ENCODE measurements at regions not wholly inside any gene's neighbourhood (a gene's known extent, or its start where the extent isn't known, plus 50 kb on each side); places are given as distances from the start of the nearest gene placed in this dataset.

- no peak for ATAC-seq
- no peak for TF ChIP-seq SNAI2 (CRISPR knock-in tag; IDR thresholded peaks at IDR 0.05)
- TF ChIP-seq ZNF565 (CRISPR knock-in tag; conservative IDR thresholded peaks at IDR 0.05; ENCODE audit: low read depth), result no peak
- TF ChIP-seq ARNTL (CRISPR knock-in tag; IDR thresholded peaks at IDR 0.05; ENCODE audit: borderline replicate concordance, low read depth), result no peak
- TF ChIP-seq OSR1 (CRISPR knock-in tag; IDR thresholded peaks at IDR 0.05), result no peak
- no peak for TF ChIP-seq CSDC2 (CRISPR knock-in tag; IDR thresholded peaks at IDR 0.05)
- no peak for TF ChIP-seq CSRNP3 (CRISPR knock-in tag; IDR thresholded peaks at IDR 0.05)
- TF ChIP-seq ZNF8 (CRISPR knock-in tag; IDR thresholded peaks at IDR 0.05), result no peak
- no peak for TF ChIP-seq ZFP30 (CRISPR knock-in tag; IDR thresholded peaks at IDR 0.05)
Measured at GRCh38 chr5:67976891-67977601, 238.5 kb upstream of the PIK3R1 start.

GRCh38 chr5:67976181-67976580 lies 239.4 kb upstream of the PIK3R1 start:
- TF ChIP-seq TSHZ2 (CRISPR knock-in tag; IDR thresholded peaks at IDR 0.05), result no peak
- TF ChIP-seq TOX (CRISPR knock-in tag; IDR thresholded peaks at IDR 0.05; ENCODE audit: borderline replicate concordance), result no peak
- no peak for TF ChIP-seq ISL1 (CRISPR knock-in tag; IDR thresholded peaks at IDR 0.05)
- no peak for TF ChIP-seq POU6F1 (CRISPR knock-in tag; IDR thresholded peaks at IDR 0.05; ENCODE audit: borderline replicate concordance, low read depth)
- no peak for TF ChIP-seq CSDC2 (CRISPR knock-in tag; IDR thresholded peaks at IDR 0.05)
- TF ChIP-seq ZC3H10 (CRISPR knock-in tag; IDR thresholded peaks at IDR 0.05), result no peak
- TF ChIP-seq ARNTL (CRISPR knock-in tag; IDR thresholded peaks at IDR 0.05; ENCODE audit: borderline replicate concordance, low read depth), result no peak
- TF ChIP-seq ZFP30 (CRISPR knock-in tag; IDR thresholded peaks at IDR 0.05), result no peak
- TF ChIP-seq OSR1 (CRISPR knock-in tag; IDR thresholded peaks at IDR 0.05), result no peak
- no peak for TF ChIP-seq ZNF565 (CRISPR knock-in tag; conservative IDR thresholded peaks at IDR 0.05; ENCODE audit: low read depth)
- TF ChIP-seq BACH2 (CRISPR knock-in tag; IDR thresholded peaks at IDR 0.05; ENCODE audit: borderline replicate concordance), result no peak
- TF ChIP-seq PATZ1 (CRISPR knock-in tag; IDR thresholded peaks at IDR 0.05; ENCODE audit: borderline replicate concordance), result no peak
- TF ChIP-seq TCF4 (CRISPR knock-in tag; IDR thresholded peaks at IDR 0.05; ENCODE audit: borderline replicate concordance), result no peak
- ATAC-seq, result no peak

- no peak for ATAC-seq
- TF ChIP-seq CSRNP3 (CRISPR knock-in tag; IDR thresholded peaks at IDR 0.05) (no peak), ZC3H10 (CRISPR knock-in tag; IDR thresholded peaks at IDR 0.05) (no peak), PATZ1 (CRISPR knock-in tag; IDR thresholded peaks at IDR 0.05; ENCODE audit: borderline replicate concordance) (no peak), RARB (CRISPR knock-in tag; IDR thresholded peaks at IDR 0.05) (no peak), ESRRG (CRISPR knock-in tag; IDR thresholded peaks at IDR 0.05) (no peak), ZNF565 (CRISPR knock-in tag; conservative IDR thresholded peaks at IDR 0.05; ENCODE audit: low read depth) (no peak), CREB5 (CRISPR knock-in tag; IDR thresholded peaks at IDR 0.05; ENCODE audit: low read depth) (no peak), ARNTL (CRISPR knock-in tag; IDR thresholded peaks at IDR 0.05; ENCODE audit: borderline replicate concordance, low read depth) (no peak), PPARA (CRISPR knock-in tag; IDR thresholded peaks at IDR 0.05; ENCODE audit: borderline replicate concordance) (no peak), TCF4 (CRISPR knock-in tag; IDR thresholded peaks at IDR 0.05; ENCODE audit: borderline replicate concordance) (no peak), GLIS3 (CRISPR knock-in tag; IDR thresholded peaks at IDR 0.05) (no peak)
Measured at GRCh38 chr5:67974471-67974870, 241.1 kb upstream of the PIK3R1 start.

All from SK-N-SH treated with all-trans-retinoic acid at 6 μM for 48 hours (cell line).